HG03066 (cell line): ENCODE measurements at regions not wholly inside any gene's neighbourhood (a gene's known extent, or its start where the extent isn't known, plus 50 kb on each side); places are given as distances from the start of the nearest gene placed in this dataset.
"Not testable (repeated sequence)": the region's sequence is repeated elsewhere in the genome, so short reads cannot be mapped to it uniquely, and the experiment has no call there.

ENCODE experiments used
- ATAC-seq: cut with Tn5 transposase; IDR thresholded peaks from one replicate; pipeline ENCODE4 v1.9.1; 2021; ENCODE audit warnings: low read depth; ENCODE audit not compliant: unreplicated experiment

GRCh38 chrX:82723806-82724205 is 784.3 kb upstream of the POU3F4 start:
- no peak for ATAC-seq

- not testable (repeated sequence) for ATAC-seq
These were observed 780.7 kb upstream of the POU3F4 start for GRCh38 chrX:82727436-82727835.

- ATAC-seq = no peak
These were observed 775.2 kb upstream of the POU3F4 start for GRCh38 chrX:82732861-82733260.

GRCh38 chrX:82734140-82734539 is 774.0 kb upstream of the POU3F4 start:
- ATAC-seq = peak; percentile 46

- ATAC-seq = not testable (repeated sequence)
These were observed 769.8 kb upstream of the POU3F4 start for GRCh38 chrX:82738313-82738712.

GRCh38 chrX:82742351-82742750 is 765.7 kb upstream of the POU3F4 start:
- no peak for ATAC-seq

GRCh38 chrX:82745725-82746124 is 762.4 kb upstream of the POU3F4 start:
- not testable (repeated sequence) for ATAC-seq

- no peak for ATAC-seq
These were observed 759.1 kb upstream of the POU3F4 start for GRCh38 chrX:82748906-82749505.

DNA sequence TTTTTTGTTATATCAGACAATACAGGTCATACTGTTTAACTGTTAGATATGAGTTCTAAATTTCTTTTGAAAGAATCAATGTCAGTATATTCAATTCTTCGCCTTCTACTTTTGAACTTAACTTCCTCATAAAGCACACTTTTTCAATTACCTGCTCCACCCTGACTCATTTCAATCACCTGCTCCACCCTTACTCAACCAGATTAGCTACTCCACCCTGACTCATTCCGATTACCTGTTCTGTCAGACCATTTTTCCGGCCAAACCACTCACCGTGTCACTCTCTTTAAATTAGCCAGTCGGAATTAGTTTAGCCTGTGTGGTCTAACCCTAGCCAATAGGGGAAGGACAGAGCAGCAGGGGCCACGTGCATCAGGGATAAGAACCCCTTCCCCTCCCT is 751.8 kb upstream of the POU3F4 start:
- ATAC-seq = no peak

DNA sequence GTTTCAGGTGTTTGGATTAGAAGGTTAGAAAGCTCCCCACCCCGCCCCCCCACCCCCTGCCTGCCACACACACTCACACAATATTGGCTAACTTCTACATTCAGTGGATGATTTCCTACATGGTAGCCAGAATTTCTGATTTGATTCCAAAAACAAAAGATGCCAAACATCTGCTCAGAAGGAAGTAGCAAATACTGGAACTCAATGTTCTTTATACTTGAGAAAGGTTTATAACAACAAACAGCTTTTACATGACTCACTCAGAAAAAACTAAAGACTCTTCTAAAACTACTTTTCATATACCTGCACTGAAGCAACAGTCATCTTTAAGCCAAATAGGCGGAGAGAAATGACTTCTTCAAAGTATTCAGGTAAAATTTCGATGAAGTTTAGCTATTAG is 750.5 kb upstream of the POU3F4 start:
- ATAC-seq = no peak

- ATAC-seq = no peak
These were observed 743.6 kb upstream of the POU3F4 start for GRCh38 chrX:82764521-82764920.

- ATAC-seq = no peak
These were observed 742.3 kb upstream of the POU3F4 start for GRCh38 chrX:82765811-82766210.

DNA sequence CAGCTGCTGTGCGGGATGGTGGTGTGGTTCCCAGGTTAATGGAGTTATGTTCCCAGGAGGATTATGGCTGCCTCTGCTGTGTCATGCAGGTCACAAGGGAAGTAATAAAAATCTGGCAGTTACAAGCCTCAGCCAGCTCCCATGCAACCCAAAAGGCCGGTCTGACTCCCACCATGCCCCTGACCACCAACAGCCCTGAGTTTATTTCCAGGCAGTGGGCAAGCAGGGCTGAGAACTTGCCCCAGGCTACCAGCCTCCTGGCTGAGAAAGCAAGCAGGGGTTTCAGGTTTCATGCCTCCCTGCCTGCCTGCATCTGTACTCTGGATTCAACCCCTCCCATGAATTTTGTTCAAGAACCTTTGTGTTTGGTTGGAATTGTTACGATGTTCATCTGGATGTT is 732.7 kb upstream of the POU3F4 start:
- ATAC-seq = no peak

- no peak for ATAC-seq
These were observed 726.1 kb upstream of the POU3F4 start for GRCh38 chrX:82782014-82782413.

- not testable (repeated sequence) for ATAC-seq
These were observed 695.2 kb upstream of the POU3F4 start for GRCh38 chrX:82812902-82813301.

- no peak for ATAC-seq
These were observed 694.4 kb upstream of the POU3F4 start for GRCh38 chrX:82813671-82814078.

DNA sequence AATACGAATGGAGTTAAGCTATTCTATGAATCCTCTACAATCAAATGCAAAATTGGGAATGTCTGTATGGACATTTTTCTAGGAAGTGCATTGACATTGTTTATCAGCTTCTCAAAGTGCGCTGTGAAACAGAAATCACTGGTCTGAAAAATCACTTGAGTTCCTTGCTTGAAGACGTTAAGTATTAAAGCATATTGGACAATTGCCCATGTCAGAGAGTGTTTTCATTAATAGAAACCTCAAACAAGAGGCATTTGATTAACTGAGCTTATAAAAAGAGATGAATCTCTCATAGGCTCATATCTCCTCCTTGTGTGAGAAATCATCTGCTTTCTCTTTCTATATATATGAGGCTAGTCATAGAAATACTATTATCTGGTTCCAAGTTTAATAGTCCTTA is 692.1 kb upstream of the POU3F4 start:
- ATAC-seq = no peak

DNA sequence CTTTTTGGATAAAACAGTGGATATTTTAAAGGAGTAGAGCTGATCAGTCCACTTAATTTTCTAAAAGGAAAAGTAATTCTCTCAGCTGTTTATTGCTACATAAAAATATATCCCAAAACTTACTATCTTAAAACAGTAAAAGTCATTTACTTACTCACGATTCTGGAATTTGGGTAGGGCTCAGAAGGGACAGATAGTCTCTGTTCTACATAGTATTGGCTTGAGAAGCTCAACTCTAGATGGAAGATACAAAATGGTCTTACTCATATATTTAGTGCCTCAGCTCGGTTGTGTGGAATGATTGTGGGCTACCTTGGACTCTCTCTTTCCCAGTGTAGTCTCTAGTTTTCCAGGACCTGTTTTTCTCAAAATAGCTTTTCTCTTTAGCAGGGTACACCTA is 691.5 kb upstream of the POU3F4 start:
- ATAC-seq = no peak

DNA sequence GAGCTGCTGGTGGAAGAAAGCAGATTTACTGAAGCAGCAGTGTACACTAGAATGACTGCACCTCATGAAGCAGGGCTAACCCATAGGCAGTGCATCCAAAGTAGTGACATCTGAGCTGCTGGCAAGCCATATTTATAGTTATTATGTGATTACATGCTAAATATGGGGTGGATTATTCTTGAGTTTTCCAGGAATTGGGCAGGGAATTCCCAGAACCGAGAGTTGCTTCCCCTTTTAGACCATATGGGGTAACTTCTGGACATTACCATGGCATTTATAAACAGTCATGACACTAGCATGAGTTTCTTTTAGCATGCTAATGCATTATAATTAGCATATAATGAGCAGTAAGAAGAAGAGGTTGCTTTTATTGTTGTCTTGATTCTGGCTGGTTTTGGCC is 665.8 kb upstream of the POU3F4 start:
- ATAC-seq = no peak

DNA sequence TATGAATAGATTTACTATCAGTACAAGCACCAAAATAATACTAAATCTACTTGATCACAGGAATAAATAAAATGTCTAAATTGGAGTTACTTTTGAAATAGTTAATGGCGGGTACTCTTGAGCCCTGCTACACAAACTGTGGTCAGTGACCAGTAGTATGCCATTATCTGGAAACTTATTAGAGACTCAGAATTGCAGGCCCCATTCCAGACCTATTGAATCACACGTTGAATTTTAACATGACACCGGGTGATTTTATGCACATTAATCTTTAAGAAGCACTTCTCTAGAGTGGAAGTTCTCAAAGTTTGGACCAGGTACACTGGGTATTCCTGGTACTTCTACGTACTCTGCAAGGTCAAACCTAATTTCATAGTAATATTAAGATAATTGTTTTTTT is 660.0 kb upstream of the POU3F4 start:
- no peak for ATAC-seq
